ENCODE measurements at regions not wholly inside any gene's neighbourhood (a gene's known extent, or its start where the extent isn't known, plus 50 kb on each side); places are given as distances from the start of the nearest gene placed in this dataset.

DNA sequence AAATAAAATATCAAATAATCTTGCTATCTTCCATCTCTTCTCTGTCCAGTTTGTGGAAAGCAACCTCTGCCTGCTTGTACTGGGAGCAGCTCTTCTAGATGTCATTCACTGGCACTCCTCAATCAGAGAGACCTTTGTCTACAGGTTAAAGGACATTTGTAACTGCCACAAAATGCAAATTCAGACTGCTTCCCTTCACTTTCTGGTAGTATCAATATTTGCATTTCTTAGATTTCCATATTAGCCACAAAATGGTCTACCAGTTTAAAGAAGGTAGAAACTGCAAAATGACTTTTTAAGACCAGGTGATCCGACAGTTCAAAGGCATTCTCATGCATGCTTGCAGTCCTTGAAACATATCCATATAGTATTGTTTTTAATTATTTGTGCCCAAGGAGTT, 51.7 kb upstream of the RCN1 start:
- DNase-seq, result no peak

DNA sequence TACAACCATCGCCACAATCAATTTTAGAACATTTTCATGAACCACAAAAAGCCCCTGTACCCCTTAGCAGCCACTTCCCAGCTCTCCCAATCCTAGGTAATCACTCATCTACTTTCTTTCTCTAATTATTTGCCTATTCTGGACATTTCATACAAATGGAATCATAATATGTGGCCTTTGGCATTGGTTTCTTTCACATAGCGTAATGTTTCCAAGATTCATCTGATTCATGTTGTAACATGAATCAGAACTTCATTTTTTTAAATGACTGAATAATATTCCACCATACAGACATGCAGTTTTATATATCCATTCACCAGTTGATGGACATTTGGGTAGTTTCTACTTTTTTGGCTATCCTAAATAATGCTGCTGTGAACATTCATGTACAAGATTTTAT, 56.2 kb upstream of the RCN1 start:
- DNase-seq, result no peak

DNA sequence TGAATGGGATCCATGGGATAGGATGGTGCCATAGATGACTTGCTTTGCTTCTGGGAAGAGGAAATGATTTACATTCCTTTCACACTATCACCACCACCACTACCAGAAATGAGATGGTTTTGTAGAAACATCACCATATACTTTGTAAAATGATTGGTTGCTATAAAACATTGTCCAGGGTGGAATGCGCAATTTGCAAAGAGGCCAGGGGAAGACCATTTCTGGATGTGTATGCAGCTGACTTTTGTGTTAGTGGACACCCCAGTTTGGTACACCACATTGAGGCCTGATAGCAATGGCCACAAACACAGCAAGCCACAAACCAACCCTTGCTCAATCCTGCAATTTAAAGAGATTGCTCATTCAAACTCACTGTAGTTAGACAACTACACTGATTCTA, 56.7 kb upstream of the RCN1 start:
- no peak for DNase-seq

DNA sequence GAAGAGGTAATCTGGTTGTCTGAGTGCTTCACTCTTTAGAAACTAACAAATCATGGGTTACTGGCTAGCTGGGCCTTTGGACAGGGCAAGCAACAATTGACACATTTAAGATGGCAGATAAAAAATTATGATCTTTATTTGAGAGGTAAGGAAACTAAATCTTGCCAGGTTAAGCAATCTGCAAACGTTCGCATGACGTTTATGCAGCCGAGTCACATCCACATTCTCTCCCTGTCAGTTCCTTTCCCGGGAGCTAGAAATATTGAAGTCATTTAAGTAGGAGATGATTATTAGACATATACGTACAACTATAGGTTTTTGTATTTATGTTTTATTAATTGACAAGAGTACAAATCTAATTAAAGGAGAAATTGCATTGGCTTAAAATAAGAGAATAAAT, 57.4 kb upstream of the RCN1 start:
- DNase-seq, result no peak

DNA sequence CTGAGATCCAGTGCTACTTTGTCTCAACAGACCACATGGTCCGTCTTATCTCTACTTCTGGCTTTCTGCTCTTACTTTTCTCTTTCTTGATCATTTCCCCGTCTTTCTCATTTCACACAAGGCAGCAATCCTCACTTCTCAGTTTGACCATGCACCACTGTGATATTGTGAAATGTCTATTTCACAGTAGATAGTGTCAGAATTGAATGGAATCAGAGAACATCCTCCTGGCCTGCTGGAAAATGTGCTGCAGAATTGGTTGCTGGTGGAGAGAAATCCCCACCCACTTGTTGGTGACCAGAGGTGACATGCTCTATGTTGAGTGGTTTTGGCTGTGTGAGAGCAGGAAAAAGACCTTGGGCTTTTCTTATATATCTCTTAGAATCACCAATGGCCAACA, 57.8 kb upstream of the RCN1 start:
- DNase-seq, result no peak

DNA sequence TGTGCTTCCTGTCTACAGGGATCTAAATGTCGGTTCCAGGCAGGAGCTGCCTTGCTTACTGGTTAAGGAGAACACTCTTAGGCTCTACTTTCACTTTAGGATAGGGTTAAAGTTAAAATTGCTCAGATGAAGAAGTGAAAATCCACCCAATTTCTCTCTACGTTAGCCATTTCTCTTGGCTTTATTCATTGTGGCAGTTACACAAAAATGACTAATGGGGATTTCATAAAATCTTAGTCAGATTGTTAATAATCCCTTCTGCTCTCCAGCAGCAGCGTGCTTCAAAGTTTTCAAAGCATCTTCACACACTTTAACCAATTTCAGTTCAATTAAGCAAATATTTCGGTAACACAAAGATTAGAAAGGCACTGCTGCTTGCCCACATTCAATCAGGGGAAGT, 58.4 kb upstream of the RCN1 start:
- no peak for DNase-seq

DNA sequence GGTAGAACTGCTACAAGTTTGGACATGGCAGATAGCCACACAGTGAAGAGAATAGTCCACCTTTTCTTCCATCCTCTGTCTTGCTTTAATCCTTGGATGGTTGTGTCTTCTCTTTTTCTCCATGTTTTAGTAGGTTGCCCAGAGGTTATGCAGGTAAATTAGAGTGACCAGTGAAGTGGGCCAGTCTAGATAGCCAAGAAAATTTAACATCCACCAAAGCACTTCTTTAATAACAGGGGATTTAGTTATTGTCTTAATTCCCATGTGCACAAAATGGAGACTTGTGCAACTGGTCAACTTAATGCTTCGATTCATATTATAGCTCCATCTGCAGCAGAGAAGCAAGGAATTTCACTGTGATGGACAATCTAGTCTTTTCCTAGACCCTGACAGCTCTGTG, 58.8 kb upstream of the RCN1 start:
- DNase-seq, result no peak

DNA sequence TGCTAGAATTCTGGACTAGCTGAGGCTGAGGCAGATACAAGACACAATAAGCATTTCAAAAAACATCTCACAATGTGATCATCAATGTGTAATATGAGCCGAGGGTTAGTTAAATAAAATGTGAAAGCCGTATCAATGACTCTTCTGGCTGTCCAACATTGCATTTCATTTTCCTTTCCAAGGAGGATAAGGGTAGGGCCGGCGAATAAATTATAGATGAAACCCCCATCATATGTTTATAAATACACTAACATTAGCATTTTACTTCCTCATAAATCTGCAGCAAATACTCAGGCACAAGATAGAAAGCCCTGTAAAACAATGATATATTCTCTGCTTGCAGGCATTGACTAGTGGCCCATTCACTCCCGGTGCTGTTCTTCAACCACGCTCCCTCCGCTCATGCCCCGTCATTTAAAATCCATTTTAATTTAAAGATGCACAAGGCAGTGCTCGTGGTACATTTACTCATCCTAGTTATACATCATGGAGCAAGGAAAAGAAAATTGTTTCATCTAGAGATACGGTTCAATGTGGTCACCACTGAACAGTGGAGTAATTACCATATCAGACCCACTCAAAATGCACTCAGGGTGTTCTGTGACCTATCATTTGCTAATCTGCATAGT, 59.9 kb upstream of the RCN1 start:
- DNase-seq, result no peak

DNA sequence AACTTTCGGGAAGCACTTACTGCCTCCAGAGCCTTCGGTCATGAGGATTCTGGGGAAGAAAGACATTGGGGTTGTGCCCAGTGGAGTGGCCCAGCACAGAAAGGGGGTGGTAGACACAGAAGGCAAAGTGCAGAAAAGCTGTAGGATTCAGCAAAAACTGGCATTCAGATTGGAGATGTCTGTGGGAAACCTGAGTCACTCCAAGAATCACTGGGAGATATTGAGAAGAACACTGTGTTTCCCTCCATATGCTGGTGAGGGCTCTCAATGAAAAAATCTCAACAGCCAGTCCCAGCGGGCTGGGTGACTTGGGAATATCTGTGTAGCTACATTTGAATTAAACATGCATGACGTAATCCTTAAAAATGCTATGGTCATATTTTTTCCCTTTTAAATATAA, 61.2 kb upstream of the RCN1 start:
- DNase-seq, result no peak

DNA sequence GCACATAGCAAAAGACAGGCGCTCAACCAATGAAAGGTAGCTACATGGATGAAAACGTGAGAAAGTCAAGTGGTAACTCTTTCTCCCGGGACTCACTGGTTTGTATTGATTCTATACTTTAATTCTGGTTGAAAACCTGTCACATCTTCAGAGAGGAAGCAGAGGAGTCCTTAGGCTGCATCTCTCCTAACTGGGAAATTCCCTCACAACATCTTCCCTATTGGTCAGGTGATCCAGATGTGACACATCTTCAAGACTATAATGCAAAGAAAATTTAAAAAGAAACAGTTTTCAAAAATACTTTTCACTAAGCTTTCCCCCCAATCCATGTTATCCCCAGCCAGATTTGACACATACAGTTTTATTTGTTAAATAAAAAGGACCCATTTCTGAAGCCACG, 62.7 kb upstream of the RCN1 start:
- no peak for DNase-seq

DNA sequence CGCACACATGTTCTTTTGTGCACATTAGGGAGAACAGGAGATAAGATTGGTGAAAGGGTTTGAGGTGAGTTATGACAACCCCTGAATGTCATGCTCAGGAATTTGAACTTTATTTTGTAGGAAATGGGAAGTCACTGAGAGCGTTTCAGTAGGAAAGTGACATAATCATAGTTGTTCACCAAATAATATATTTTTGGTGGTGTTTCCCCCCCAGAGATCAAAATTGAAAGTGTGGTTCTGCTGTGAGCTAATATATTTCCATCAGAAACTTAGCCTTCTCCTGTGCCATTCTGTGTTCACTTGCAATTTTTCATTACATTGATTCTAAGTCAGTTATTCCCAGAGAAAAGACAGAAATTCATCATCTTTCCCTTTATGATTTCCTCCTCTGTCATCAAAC, 64.1 kb upstream of the RCN1 start:
- DNase-seq, result no peak

DNA sequence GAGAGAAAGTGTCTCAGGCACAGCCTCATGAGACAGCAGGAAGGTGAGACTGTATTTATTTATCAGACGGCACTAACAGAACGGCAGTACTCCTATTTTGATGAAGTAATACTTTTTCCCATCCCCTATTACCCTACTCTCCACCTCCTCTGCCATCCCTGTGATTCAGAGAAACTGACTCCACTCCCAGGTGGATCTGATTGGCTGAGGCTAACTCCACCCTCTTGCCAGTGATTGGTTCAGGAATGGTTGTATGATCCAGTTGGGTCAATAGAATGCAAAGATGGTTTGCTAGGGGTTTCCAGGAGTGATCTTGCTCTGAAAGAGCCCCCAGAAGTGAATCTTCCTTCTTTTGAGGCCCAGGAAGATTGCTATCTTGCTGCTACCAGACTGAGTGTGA, 65.9 kb upstream of the RCN1 start:
- no peak for DNase-seq

DNA sequence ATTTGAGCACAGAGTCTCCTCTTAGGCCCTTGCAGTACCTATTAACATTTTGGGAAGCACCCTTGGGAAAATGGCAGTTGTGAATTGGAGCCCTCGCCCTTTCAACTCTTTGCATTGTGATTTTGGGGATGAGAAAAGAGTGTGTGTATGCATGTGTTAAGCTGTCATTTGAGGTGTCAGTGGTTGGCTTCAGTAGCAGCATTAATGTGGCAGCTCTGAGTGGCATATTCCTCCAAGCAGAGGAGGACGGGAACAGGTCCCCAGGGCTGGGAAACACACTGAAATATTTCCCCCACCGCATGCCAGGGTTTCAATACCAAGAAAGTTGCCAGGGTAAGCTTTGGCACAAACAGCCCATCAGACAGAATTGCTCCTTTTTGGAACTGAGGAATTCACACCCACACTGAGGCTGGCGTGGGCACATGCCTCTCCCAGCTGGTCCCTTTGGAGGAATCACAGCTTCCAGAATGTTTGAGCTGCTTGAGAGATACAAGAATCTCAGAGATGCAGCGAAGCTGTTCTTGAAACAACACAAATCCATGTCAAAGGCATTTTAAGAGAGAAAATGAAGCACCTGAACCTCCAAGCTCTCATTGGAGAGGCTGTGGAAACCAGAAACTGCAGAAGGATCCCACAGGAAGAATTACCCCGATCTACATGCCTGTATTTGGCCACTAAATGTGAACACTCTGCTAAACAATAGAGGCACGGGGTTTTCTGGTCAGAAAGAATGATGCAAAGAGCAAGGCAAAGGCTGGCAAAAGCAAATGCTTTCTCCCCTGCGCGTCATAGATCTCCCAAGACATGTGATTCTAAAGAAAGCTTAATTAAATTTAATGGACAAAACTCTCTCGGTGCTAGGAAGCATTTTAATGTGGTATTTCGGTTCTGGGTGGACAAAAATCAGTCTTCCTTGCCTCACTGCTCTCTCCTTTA, 67.2 kb upstream of the RCN1 start:
- no peak for DNase-seq

DNA sequence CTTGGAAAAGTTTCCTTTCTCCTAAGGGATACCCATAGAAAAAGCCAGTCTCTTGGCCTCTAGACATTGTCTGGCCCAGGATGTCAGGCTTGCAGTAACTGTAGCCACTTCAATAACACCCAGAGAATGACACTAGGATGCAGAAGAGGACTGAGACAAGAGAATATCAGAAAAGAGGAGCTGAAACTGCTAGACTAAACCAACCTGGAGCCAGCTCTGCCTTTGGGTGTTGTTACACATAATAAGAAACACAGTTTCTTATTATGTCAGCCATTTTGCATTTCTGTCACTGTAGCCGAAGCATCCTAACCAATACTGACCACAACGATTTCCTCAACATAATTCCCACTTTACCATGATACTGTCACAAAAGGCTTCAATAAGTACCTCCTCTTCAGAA, 72.2 kb upstream of the RCN1 start:
- no peak for DNase-seq

DNA sequence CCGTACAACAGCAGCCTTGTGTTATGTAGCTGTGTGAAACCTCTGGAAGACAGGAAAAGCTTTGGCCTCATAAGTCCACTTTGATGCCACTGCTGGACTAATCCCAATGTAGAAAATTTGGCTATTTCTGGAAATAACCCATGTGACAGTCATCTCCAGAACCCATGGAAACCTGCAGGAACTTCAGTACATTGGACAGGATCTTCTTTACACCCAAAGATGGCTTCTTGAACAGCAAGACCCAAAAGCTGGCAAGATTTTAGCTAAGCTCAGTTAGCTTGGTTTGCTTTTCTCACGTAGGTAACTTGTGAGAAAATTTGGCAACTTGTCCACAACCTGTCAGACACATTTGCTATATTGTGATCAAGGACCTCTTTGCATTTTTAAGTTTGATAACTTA, 74.8 kb upstream of the RCN1 start:
- no peak for DNase-seq

DNA sequence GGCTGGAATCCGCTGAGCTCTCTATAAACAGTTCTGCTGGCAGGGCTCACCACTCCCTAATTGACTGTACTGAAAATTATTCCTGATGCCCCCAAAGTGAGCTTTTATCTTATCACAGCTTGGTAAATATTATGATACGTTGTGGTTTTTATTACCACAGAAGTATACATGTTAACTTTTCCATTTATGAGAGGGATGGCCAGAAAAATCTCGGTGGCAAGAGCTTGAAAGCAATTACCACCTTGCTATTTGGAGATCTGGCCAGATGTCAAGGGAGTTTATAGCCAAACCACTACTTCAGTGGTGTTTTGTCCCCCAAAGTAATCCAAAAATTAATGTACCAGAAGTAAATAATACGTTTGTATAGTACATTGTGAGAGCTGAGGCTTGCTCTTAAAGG, 75.4 kb upstream of the RCN1 start:
- no peak for DNase-seq

DNA sequence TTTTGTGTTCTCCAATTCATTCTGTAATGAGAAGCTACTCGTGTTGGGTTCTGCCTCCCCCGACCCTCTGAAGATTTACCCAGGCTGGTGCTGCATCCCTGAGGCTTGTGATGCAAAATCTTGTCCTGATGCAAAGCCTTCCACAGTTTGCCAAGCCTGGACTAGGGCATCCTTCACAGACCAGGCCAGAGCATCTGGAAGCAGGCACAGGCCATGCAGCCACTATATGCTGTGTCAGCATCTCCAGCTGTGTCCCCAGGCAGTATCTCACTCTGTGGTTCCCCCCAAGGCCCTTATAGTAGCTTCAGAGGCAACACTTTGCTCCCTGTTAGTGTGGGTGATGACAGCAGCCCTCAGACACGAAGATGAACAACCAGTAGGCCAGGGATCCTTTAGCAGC, 77.3 kb upstream of the RCN1 start:
- DNase-seq, result no peak

DNA sequence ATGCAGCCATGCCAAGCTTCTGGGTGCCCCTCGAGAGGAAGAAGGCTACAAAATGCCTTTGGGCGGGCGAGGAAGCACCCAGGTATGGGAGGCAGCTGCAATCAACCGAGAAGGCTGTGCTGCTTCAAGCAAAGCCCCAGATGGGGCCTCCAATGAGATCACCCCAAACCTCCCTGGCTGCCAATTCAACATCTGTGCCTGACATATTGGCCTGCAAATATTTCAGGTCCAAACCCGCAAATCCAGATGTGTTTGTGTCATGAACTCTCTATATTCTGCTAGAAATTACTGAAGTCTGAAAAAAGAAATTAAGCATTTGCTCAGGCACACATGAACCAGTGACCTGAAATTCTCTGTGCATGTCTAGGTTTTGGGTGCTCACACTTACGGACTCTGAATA, 78.8 kb upstream of the RCN1 start:
- DNase-seq, result no peak

DNA sequence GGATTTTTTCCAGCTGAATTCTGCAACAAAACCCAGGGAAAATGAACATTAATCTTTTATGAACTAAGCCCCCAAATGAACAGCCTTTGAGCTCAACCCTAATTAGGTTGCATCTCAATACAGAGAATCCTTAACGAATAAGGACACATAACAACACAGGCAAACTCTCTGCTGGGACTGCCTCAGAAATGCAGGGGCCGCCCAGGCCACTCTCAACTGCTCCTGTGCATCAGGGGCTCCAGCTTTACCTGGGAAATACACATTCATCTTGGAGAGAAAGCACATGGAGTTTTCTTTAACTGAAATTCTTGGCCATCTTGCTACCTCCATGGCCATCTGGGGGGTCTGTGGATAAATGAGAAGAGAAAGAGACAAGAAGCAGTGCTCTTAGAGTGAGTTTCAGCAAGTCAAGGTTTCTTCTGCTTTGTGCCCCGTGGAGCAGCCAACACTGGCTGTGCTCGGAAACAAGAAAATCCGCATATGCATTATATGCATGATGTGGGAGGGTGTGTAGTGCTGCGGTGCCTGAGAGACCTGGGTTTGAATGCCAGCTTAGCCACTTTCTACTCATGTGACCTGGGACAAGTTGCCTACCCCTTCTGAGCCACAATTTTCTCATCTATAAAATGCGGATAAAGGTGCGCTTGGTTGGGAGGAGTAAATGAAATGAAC, 81.9 kb upstream of the RCN1 start:
- no peak for DNase-seq

DNA sequence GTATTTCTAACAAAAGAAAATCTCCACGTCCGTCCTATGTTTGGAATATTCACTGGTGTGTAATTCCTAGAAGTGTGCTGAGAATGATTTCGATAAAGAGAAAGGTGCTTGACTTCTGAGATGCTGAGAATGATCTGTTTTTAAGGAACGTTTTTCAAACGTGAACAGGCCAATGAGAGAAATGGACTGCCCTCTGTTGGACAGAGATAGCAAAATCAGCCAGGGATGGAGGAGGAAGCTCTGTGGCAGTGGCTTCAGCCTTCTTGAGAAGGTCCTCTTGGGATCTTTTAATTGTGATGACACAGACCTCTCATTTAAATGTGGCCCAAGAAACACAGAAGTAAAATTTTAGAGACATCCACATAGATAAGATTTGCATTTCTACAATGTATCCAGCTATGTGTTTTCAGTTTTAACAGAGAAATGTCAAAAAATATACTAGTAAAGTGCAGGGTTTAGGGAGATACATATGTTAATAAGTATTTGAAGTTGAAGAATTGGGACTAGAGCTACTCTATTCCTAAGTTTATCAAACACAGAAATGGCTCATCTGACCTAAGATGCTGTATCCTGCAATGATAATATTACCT, 84.0 kb upstream of the RCN1 start:
- no peak for DNase-seq

DNA sequence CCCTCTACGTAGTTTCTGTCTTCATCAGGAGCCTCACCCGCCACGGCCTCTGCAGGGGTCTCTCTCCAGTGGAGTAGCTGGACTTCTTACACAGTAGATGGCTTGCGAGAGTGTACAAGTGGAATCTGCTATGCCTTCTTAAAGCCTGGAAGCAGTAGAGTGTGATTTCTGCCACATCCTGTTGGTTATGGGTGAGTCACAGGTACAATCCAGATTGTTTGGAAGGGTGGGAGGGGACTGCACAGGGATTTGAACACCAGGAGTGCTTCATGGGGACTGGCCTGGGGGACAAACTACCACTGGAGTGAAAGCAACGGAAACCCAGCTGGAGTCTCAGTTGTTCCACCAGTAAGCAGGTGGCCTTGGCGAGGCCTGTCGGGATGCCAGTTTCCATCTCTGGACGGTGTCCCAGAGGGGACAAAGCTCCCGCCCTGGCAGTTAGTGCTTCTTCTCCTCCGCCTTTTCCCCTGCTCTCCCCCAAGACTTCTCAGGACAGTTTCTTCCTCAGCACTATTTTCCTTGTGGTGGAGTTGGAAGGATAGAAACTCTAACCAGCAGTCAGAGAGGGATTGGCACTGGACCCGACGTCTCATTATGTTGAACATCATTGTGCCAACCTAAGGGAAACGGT, 85.0 kb upstream of the RCN1 start:
- DNase-seq, result no peak

DNA sequence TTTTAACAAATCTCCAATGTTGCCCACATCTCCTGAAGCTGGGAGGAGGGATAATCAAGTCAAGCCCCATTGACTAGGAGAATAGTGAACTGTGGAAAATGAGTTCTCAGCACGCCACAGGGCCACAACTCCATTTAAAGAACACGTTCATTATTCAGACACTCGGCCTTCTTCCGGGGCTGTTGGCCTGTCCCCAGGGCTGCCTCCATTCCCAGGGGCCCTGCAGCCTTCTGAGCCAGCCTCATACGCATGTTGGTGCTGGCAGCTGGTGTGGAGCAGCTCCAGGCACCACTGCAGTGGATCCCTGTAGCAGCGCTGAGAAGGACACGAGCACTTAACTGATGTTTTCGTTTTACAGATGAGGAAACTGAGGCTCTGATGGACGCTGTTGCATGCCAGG, 87.5 kb upstream of the RCN1 start:
- DNase-seq, result no peak

DNA sequence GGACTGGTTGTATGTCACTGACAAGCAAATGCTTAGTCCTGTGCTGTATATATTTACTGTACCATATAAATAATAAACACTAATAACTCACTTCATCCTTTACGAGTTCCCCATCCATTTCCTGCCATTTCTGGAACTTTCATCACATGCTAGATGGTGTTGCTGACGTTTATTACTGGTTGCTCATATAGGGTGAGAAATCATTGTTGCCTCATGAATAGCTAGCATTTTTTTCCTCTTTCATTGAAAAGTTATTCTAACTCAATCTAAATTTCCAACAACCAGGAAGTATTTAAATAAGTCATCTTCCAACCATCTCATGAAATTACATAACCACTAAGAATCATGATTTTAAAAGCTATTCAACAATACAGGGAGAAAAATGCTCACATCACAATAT, 88.6 kb upstream of the RCN1 start:
- DNase-seq, result no peak
